Stimulated activated CD4-positive, alpha-beta T cell treated with anti-CD3 and anti-CD28 coated beads, Interleukin-4, amount 100 ng/mL, for 4 hours (primary cell): ENCODE measurements at regions not wholly inside any gene's neighbourhood (a gene's known extent, or its start where the extent isn't known, plus 50 kb on each side); places are given as distances from the start of the nearest gene placed in this dataset.

Source experiments
- DNase-seq, 2 experiments: peaks; one replicate each; pipeline ENCODE4 v3.0.0-alpha.2; 2020

- no peak for DNase-seq
These were observed 99.8 kb upstream of the MAP1B start for GRCh38 chr5:72007336-72008111.

- DNase-seq, result no peak
These were observed 98.0 kb upstream of the MAP1B start for GRCh38 chr5:72009280-72009679.

GRCh38 chr5:72010430-72010829 is 96.8 kb upstream of the MAP1B start:
- DNase-seq, result no peak

- DNase-seq, result no peak
These were observed 94.4 kb upstream of the MAP1B start for GRCh38 chr5:72012906-72013305.

- DNase-seq, result no peak
These were observed 93.3 kb upstream of the MAP1B start for GRCh38 chr5:72013766-72014624.

GRCh38 chr5:72015103-72015548 is 92.1 kb upstream of the MAP1B start:
- no peak for DNase-seq

- DNase-seq, result peak; percentile 32 to 59
These were observed 89.0 kb upstream of the MAP1B start for GRCh38 chr5:72018143-72018803.

GRCh38 chr5:72020161-72020983 is 86.9 kb upstream of the MAP1B start:
- DNase-seq, result no peak

- DNase-seq, result no peak
These were observed 85.5 kb upstream of the MAP1B start for GRCh38 chr5:72021651-72022357.

GRCh38 chr5:72028382-72028781 is 78.9 kb upstream of the MAP1B start:
- no peak for DNase-seq

- no peak for DNase-seq
These were observed 77.0 kb upstream of the MAP1B start for GRCh38 chr5:72030237-72030636.

GRCh38 chr5:72032788-72033187 is 74.5 kb upstream of the MAP1B start:
- DNase-seq, result no peak

- no peak for DNase-seq
These were observed 72.5 kb upstream of the MAP1B start for GRCh38 chr5:72034770-72035169.

GRCh38 chr5:72035831-72036230 is 71.4 kb upstream of the MAP1B start:
- DNase-seq, result no peak

GRCh38 chr5:72036951-72037350 is 70.3 kb upstream of the MAP1B start:
- no peak for DNase-seq

GRCh38 chr5:72040513-72040912 is 66.8 kb upstream of the MAP1B start:
- no peak for DNase-seq

- DNase-seq, result no peak
These were observed 65.6 kb upstream of the MAP1B start for GRCh38 chr5:72041654-72042053.

GRCh38 chr5:72042097-72042496 is 65.2 kb upstream of the MAP1B start:
- no peak for DNase-seq

GRCh38 chr5:72045692-72046091 is 61.6 kb upstream of the MAP1B start:
- no peak for DNase-seq

- no peak for DNase-seq
These were observed 61.2 kb upstream of the MAP1B start for GRCh38 chr5:72046106-72046505.

GRCh38 chr5:72055636-72056035 is 51.6 kb upstream of the MAP1B start:
- no peak for DNase-seq
